ENCODE measurements at regions not wholly inside any gene's neighbourhood (a gene's known extent, or its start where the extent isn't known, plus 50 kb on each side); places are given as distances from the start of the nearest gene placed in this dataset.
A peak's percentile ranks its signal among the peaks of the same experiment; 100 is the strongest.

DNA sequence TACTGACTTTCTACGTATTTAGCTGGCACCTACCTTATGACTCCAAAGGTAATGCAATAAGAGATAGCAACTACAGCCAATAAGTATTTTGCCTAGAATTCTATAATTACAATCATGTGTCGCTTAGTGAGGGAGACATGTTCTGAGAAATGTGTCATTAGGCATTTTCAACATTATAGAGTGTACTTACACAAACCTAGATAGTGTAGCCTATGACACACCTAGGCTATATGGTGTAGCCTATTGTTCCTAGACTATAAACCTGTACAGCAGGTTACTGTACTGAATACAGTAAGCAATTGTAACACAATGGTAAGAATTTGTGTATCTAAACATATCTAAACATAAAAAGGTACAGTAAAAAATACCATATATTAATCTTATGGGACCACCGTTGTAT, 363.4 kb upstream of the DPH6 start (continued):
- TF ChIP-seq, protein P1, sequence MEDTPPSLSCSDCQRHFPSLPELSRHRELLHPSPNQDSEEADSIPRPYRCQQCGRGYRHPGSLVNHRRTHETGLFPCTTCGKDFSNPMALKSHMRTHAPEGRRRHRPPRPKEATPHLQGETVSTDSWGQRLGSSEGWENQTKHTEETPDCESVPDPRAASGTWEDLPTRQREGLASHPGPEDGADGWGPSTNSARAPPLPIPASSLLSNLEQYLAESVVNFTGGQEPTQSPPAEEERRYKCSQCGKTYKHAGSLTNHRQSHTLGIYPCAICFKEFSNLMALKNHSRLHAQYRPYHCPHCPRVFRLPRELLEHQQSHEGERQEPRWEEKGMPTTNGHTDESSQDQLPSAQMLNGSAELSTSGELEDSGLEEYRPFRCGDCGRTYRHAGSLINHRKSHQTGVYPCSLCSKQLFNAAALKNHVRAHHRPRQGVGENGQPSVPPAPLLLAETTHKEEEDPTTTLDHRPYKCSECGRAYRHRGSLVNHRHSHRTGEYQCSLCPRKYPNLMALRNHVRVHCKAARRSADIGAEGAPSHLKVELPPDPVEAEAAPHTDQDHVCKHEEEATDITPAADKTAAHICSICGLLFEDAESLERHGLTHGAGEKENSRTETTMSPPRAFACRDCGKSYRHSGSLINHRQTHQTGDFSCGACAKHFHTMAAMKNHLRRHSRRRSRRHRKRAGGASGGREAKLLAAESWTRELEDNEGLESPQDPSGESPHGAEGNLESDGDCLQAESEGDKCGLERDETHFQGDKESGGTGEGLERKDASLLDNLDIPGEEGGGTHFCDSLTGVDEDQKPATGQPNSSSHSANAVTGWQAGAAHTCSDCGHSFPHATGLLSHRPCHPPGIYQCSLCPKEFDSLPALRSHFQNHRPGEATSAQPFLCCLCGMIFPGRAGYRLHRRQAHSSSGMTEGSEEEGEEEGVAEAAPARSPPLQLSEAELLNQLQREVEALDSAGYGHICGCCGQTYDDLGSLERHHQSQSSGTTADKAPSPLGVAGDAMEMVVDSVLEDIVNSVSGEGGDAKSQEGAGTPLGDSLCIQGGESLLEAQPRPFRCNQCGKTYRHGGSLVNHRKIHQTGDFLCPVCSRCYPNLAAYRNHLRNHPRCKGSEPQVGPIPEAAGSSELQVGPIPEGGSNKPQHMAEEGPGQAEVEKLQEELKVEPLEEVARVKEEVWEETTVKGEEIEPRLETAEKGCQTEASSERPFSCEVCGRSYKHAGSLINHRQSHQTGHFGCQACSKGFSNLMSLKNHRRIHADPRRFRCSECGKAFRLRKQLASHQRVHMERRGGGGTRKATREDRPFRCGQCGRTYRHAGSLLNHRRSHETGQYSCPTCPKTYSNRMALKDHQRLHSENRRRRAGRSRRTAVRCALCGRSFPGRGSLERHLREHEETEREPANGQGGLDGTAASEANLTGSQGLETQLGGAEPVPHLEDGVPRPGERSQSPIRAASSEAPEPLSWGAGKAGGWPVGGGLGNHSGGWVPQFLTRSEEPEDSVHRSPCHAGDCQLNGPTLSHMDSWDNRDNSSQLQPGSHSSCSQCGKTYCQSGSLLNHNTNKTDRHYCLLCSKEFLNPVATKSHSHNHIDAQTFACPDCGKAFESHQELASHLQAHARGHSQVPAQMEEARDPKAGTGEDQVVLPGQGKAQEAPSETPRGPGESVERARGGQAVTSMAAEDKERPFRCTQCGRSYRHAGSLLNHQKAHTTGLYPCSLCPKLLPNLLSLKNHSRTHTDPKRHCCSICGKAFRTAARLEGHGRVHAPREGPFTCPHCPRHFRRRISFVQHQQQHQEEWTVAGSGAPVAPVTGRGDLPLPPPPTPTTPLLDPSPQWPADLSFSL (CRISPR knock-in tag; IDR thresholded peaks at IDR 0.05) = no peak
- no peak for TF ChIP-seq RBFOX2 (IDR thresholded peaks at IDR 0.05; ENCODE audit: low read depth, low read length)

DNA sequence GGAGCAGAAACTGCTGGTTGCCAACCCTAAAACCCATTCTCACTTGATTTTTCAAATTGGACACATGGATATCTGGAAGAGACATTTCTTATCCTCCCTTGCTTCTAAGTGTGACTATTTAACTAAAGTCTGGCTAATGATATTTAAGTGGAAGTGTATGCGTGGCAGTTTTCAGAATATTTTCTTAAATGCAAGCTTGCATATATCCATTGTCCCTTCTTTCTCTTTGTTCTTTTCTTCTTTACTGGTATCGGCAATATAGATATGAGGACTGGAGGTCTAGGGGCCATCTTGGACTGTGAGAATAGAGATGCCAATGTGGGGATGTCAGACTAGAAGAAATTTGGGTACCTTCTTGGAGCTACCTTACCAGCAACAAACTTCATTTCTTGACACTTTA, 364.3 kb upstream of the DPH6 start:
- H2AFZ ChIP-seq (ENCODE audit: low read length) = no peak overlapping the region
- no peak overlapping the region for H3K9ac ChIP-seq (ENCODE audit: insufficient read depth, low read depth, low read length)
- 18% methylated on average over 2 of the region's 2 CpGs for WGBS (ENCODE audit: low lambda C conversion rate)
- in situ Hi-C loops (cut with HindIII; ENCODE audit: extremely low pct_ligation_motif_present, low pct_unique_long_range_greater_than_20kb) (no loop called here), intact Hi-C loops (cut with micrococcal nuclease; ENCODE audit: unreplicated experiment) (no loop called here)
- H3K4me1 ChIP-seq (ENCODE audit: insufficient read depth, low read length) = no peaks in the 10 kb centered on the region
- DNase-seq (ENCODE audit: low spot score) (no peak), ATAC-seq (no peak), FAIRE-seq (no peak)
- H3K36me3 ChIP-seq (replicated peaks in 1 of 2; ENCODE audit: control insufficient read depth in 1 of 2, insufficient read depth in 2 of 2, low read length in 2 of 2) = no peaks in the 10 kb centered on the region
- ChIA-PET POLR2A (no interaction called here), CTCF (ENCODE audit: low intra/inter-chr PET ratio, low total read pairs) (no interaction called here)
- no peak overlapping the region for H3K4me2 ChIP-seq (ENCODE audit: low read depth, low read length)
- no peak overlapping the region for H3K4me3 ChIP-seq (replicated peaks in 1 of 3; ENCODE audit: insufficient read depth in 1 of 3, low read depth in 2 of 3, low read length in 3 of 3)
- no TSS peak for BruUV-seq (replicated peaks)
- H3K79me2 ChIP-seq (ENCODE audit: insufficient read depth, low read length) = no peaks in the 10 kb centered on the region
- no peaks in the 10 kb centered on the region for H3K9me3 ChIP-seq (ENCODE audit: low read length)
- no peak overlapping the region for H3K27ac ChIP-seq (ENCODE audit: extremely low read length, insufficient read depth, low read length)
- no peaks in the 10 kb centered on the region for H3K27me3 ChIP-seq (ENCODE audit: control insufficient read depth in 1 of 2, insufficient read depth in 2 of 2, low read length in 2 of 2)
- TF ChIP-seq, protein P2, sequence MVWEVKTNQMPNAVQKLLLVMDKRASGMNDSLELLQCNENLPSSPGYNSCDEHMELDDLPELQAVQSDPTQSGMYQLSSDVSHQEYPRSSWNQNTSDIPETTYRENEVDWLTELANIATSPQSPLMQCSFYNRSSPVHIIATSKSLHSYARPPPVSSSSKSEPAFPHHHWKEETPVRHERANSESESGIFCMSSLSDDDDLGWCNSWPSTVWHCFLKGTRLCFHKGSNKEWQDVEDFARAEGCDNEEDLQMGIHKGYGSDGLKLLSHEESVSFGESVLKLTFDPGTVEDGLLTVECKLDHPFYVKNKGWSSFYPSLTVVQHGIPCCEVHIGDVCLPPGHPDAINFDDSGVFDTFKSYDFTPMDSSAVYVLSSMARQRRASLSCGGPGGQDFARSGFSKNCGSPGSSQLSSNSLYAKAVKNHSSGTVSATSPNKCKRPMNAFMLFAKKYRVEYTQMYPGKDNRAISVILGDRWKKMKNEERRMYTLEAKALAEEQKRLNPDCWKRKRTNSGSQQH (CRISPR knock-in tag; IDR thresholded peaks at IDR 0.05; ENCODE audit: low read depth) = no peak
- TF ChIP-seq ZFY (CRISPR knock-in tag; IDR thresholded peaks at IDR 0.05) = no peak
- peak in 1 of 2 experiments; percentile 71; a peak in 3 of 4 replicates for TF ChIP-seq MAFK (conservative IDR thresholded peaks at IDR 0.05 in 1 of 2, IDR thresholded peaks at IDR 0.05 in 1 of 2; ENCODE audit: low read length in 2 of 2)
- TF ChIP-seq MAFF (IDR thresholded peaks at IDR 0.05; ENCODE audit: low read depth, low read length) = peak; percentile 49
- TF ChIP-seq TAF15 (IDR thresholded peaks at IDR 0.05; ENCODE audit: low read depth, low read length, poor library complexity, severe bottlenecking) = no peak
- no peak for TF ChIP-seq MBD4 (IDR thresholded peaks at IDR 0.05; ENCODE audit: borderline replicate concordance, low read length)
- H4K20me1 ChIP-seq (ENCODE audit: insufficient read depth, low read length) = no peaks in the 10 kb centered on the region

Measured in HepG2 (cell line).